ENCODE measurements at regions not wholly inside any gene's neighbourhood (a gene's known extent, or its start where the extent isn't known, plus 50 kb on each side); places are given as distances from the start of the nearest gene placed in this dataset.

DNA sequence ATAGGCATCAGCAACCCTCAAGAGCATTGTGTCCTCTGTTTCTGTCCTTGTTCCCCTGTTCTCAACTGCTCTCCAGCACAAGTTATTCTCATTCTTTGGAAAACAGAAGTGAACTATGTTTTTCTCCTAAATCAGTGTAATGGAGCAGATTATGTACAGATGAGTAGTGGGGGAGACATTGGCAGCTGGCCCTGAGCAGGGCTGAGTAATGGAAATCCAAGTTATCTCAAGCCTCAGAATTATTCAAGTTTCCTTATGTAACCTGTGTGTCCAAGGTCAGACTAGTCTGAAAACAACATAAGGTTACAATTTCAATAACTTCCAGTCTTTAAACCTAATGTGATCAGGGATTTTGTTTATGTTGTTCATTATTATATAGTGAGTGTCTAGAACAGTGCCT, 116.1 kb upstream of the FUT8 start:
- TF ChIP-seq TAF1 (IDR thresholded peaks at IDR 0.05; ENCODE audit: borderline replicate concordance, insufficient read depth, low read length) (no peak), POLR2AphosphoS5 (IDR thresholded peaks at IDR 0.05; ENCODE audit: low read depth, low read length) (no peak), FOXP2 (optimal IDR thresholded peaks at IDR 0.05; ENCODE audit: borderline replicate concordance, extremely low read depth, extremely low read length, insufficient read depth) (no peak)
- TF ChIP-seq, protein P1, sequence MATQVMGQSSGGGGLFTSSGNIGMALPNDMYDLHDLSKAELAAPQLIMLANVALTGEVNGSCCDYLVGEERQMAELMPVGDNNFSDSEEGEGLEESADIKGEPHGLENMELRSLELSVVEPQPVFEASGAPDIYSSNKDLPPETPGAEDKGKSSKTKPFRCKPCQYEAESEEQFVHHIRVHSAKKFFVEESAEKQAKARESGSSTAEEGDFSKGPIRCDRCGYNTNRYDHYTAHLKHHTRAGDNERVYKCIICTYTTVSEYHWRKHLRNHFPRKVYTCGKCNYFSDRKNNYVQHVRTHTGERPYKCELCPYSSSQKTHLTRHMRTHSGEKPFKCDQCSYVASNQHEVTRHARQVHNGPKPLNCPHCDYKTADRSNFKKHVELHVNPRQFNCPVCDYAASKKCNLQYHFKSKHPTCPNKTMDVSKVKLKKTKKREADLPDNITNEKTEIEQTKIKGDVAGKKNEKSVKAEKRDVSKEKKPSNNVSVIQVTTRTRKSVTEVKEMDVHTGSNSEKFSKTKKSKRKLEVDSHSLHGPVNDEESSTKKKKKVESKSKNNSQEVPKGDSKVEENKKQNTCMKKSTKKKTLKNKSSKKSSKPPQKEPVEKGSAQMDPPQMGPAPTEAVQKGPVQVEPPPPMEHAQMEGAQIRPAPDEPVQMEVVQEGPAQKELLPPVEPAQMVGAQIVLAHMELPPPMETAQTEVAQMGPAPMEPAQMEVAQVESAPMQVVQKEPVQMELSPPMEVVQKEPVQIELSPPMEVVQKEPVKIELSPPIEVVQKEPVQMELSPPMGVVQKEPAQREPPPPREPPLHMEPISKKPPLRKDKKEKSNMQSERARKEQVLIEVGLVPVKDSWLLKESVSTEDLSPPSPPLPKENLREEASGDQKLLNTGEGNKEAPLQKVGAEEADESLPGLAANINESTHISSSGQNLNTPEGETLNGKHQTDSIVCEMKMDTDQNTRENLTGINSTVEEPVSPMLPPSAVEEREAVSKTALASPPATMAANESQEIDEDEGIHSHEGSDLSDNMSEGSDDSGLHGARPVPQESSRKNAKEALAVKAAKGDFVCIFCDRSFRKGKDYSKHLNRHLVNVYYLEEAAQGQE (IDR thresholded peaks at IDR 0.05; ENCODE audit: insufficient read depth in 1 of 2, low read depth in 2 of 2, low read length in 2 of 2): no peak

DNA sequence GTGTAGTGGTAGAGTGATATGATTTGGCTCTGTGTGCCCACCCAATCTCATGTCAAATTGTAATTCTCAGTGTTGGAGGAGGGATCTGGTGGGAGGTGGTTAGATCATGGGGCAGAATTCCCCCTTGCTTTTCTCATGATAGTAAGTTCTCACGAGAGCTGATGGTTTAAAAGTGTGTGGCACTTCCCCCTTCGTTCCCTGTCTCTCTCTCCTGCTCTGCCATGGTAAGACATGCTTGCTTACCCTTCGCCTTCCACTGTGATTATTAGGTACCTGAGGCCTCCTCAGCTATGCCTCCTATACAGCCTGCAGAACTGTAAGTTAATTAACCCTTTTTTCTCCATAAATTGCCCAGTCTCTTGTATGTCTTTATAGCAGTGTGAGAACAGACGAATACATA, 115.7 kb upstream of the FUT8 start:
- TF ChIP-seq FOXP2 (optimal IDR thresholded peaks at IDR 0.05; ENCODE audit: borderline replicate concordance, extremely low read depth, extremely low read length, insufficient read depth) (no peak), TAF1 (IDR thresholded peaks at IDR 0.05; ENCODE audit: borderline replicate concordance, insufficient read depth, low read length) (no peak), POLR2AphosphoS5 (IDR thresholded peaks at IDR 0.05; ENCODE audit: low read depth, low read length) (no peak), SIN3A (IDR thresholded peaks at IDR 0.05; ENCODE audit: borderline replicate concordance, insufficient read depth, low read length) (no peak)
- TF ChIP-seq, protein P1 (IDR thresholded peaks at IDR 0.05; ENCODE audit: insufficient read depth in 1 of 2, low read depth in 2 of 2, low read length in 2 of 2): no peak

DNA sequence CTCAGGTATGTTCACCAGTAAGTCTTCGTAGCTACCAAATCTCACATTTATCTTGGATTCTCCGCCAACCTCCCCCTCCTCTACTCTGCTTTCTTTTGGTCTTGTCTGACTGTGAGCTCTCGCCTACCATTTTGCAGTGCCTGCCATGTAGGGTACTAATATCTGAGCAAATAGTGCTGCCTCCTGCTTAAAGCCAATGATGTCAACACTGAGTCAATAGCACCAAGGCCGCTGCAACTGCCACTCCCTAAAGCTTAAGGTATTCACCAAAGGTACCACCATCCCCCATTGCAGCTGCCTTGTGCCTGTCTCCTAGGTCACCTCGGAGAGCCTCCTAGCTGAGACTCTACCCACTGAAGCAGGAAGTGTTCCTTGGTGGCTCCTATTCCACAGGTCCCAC, 114.8 kb upstream of the FUT8 start:
- TF ChIP-seq FOXP2 (optimal IDR thresholded peaks at IDR 0.05; ENCODE audit: borderline replicate concordance, extremely low read depth, extremely low read length, insufficient read depth) (no peak), POLR2AphosphoS5 (IDR thresholded peaks at IDR 0.05; ENCODE audit: low read depth, low read length) (no peak), TAF1 (IDR thresholded peaks at IDR 0.05; ENCODE audit: borderline replicate concordance, insufficient read depth, low read length) (no peak)
- TF ChIP-seq, protein P1 (IDR thresholded peaks at IDR 0.05; ENCODE audit: insufficient read depth in 1 of 2, low read depth in 2 of 2, low read length in 2 of 2): no peak

DNA sequence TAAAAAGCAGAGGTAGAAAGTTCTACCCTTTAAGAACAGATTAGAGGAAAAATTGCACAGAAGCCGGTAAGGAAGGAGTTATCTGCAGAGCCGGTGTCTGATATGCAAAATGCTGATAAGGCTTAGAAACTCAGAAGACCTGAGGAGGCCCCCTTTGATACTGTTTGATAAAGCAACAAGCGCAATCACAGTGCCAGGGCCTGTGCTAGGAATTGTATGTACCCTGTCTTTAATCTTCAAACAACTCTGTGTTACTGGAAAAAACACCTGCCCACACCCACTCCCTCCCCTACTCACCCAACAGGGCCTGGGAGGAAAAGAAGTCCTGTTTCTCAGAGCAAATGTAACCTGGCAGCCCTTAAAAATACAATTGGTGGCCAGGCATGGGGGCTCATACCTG, 112.7 kb upstream of the FUT8 start:
- TF ChIP-seq TAF1 (IDR thresholded peaks at IDR 0.05; ENCODE audit: borderline replicate concordance, insufficient read depth, low read length) (no peak), FOXP2 (optimal IDR thresholded peaks at IDR 0.05; ENCODE audit: borderline replicate concordance, extremely low read depth, extremely low read length, insufficient read depth) (no peak), POLR2AphosphoS5 (IDR thresholded peaks at IDR 0.05; ENCODE audit: low read depth, low read length) (no peak)
- TF ChIP-seq, protein P1 (IDR thresholded peaks at IDR 0.05; ENCODE audit: insufficient read depth in 1 of 2, low read depth in 2 of 2, low read length in 2 of 2): no peak

DNA sequence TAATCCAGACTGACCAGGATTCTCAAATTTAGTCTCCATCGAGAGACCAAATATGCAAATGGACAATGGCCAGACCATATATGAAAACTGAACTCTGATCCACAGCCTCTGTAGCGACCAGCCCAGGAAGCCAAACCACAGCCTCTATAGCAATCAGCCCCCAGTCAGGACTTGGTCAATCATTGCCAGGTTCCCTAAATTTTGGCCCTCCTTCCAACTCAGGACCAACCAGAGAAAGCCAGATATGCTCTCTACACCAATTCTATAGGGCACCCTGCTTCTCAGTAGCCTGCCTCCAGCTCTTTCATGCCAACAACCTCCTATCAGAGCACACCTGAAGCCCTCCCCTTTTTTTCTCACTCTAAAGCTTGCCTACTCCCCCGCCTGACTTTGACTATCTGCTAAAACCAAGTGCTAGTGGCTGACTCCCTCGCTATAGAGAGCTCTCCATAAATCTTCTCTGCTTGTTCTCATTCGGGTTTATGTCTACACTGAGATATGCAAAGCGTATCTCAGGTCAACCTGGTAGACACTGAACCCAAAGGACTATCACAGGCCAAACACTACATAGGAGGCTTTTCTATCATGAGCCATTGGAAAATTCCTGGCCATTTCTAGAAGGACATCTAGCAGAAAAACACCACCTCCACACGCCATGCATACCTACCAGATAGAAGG, 110.5 kb upstream of the FUT8 start:
- TF ChIP-seq POLR2AphosphoS5 (IDR thresholded peaks at IDR 0.05; ENCODE audit: low read depth, low read length) (no peak), SIN3A (IDR thresholded peaks at IDR 0.05; ENCODE audit: borderline replicate concordance, insufficient read depth, low read length) (no peak), TAF1 (IDR thresholded peaks at IDR 0.05; ENCODE audit: borderline replicate concordance, insufficient read depth, low read length) (no peak), FOXP2 (optimal IDR thresholded peaks at IDR 0.05; ENCODE audit: borderline replicate concordance, extremely low read depth, extremely low read length, insufficient read depth) (no peak)
- TF ChIP-seq, protein P1 (IDR thresholded peaks at IDR 0.05; ENCODE audit: insufficient read depth in 1 of 2, low read depth in 2 of 2, low read length in 2 of 2): no peak
